ENCODE measurements at regions not wholly inside any gene's neighbourhood (a gene's known extent, or its start where the extent isn't known, plus 50 kb on each side); places are given as distances from the start of the nearest gene placed in this dataset.

- TF ChIP-seq, protein P1, sequence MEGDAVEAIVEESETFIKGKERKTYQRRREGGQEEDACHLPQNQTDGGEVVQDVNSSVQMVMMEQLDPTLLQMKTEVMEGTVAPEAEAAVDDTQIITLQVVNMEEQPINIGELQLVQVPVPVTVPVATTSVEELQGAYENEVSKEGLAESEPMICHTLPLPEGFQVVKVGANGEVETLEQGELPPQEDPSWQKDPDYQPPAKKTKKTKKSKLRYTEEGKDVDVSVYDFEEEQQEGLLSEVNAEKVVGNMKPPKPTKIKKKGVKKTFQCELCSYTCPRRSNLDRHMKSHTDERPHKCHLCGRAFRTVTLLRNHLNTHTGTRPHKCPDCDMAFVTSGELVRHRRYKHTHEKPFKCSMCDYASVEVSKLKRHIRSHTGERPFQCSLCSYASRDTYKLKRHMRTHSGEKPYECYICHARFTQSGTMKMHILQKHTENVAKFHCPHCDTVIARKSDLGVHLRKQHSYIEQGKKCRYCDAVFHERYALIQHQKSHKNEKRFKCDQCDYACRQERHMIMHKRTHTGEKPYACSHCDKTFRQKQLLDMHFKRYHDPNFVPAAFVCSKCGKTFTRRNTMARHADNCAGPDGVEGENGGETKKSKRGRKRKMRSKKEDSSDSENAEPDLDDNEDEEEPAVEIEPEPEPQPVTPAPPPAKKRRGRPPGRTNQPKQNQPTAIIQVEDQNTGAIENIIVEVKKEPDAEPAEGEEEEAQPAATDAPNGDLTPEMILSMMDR (IDR thresholded peaks at IDR 0.05; ENCODE audit: low read depth, low read length), result no peak
- no peak for TF ChIP-seq POLR2A (IDR thresholded peaks at IDR 0.05; ENCODE audit: extremely low read depth, insufficient read length)
- TF ChIP-seq MYC (IDR thresholded peaks at IDR 0.05; ENCODE audit: low read depth, low read length), result no peak
These were observed 88.6 kb upstream of the GPC1 start for GRCh38 chr2:240346753-240347372.

Measured in NB4 (cell line).